OCI-LY7 (cell line): ENCODE measurements at regions not wholly inside any gene's neighbourhood (a gene's known extent, or its start where the extent isn't known, plus 50 kb on each side); places are given as distances from the start of the nearest gene placed in this dataset.

Experiments used
- EZH2phosphoT487 ChIP-seq: fragments of 200-600 bp; sonication (generic); IDR thresholded peaks from 2 replicates; pipeline ENCODE4 v1.6.1; 2018; ENCODE audit warnings: low read depth, borderline replicate concordance, mild to moderate bottlenecking, mixed run types, antibody characterized with exemption, low read length, moderate library complexity, mixed read lengths
- TF ChIP-seq, protein P1 (sequence below): fragments of 200-600 bp; sonication (generic); conservative IDR thresholded peaks from 2 replicates; pipeline ENCODE4 v1.5.1; 2014; ENCODE audit warnings: mild to moderate bottlenecking, antibody characterized with exemption, low read length, moderate library complexity, mixed read lengths

DNA sequence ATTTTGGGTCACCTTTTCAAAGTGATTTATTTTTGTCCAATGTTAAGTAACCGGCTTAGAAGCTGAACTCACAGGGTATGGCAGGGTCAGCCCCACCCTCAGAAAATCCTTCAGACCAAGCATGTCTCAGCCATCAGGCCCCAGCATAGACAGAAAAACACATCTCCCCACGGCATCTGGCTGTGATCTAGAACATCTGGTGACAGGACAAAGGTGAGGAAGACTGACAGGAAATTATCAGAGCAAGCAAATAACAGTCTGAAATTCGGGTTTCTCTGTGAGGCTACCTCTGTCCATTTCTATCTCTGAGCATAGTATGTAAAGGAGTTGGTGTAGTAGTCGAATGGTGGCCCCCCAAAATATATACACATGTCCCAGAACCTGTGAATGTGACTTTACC is 177.0 kb upstream of the C1GALT1 start:
- TF ChIP-seq, protein P1, sequence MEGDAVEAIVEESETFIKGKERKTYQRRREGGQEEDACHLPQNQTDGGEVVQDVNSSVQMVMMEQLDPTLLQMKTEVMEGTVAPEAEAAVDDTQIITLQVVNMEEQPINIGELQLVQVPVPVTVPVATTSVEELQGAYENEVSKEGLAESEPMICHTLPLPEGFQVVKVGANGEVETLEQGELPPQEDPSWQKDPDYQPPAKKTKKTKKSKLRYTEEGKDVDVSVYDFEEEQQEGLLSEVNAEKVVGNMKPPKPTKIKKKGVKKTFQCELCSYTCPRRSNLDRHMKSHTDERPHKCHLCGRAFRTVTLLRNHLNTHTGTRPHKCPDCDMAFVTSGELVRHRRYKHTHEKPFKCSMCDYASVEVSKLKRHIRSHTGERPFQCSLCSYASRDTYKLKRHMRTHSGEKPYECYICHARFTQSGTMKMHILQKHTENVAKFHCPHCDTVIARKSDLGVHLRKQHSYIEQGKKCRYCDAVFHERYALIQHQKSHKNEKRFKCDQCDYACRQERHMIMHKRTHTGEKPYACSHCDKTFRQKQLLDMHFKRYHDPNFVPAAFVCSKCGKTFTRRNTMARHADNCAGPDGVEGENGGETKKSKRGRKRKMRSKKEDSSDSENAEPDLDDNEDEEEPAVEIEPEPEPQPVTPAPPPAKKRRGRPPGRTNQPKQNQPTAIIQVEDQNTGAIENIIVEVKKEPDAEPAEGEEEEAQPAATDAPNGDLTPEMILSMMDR, result no peak
- TF ChIP-seq EZH2phosphoT487, result no peak
